Lower leg skin (tissue), 4 donors: ENCODE measurements at regions not wholly inside any gene's neighbourhood (a gene's known extent, or its start where the extent isn't known, plus 50 kb on each side); places are given as distances from the start of the nearest gene placed in this dataset.

Source experiments
- DNase-seq, 2 donors: peaks; one replicate each; pipeline ENCODE4 v3.0.0-alpha.2; 2019; ENCODE audit warnings: low spot score in 2 of 2
- H3K4me3 ChIP-seq: fragments of 200-600 bp; sonication (generic); 2 replicates; pipeline ENCODE4 v1.5.1; 2017; ENCODE audit warnings: mild to moderate bottlenecking, low read depth; ENCODE audit not compliant: poor library complexity, severe bottlenecking
- POLR2A ChIP-seq, 2 donors: fragments of 450-650 bp; IDR thresholded peaks; one replicate each; pipeline ENCODE4 v1.6.1; 2016 to 2017; ENCODE audit warnings: antibody characterized with exemption in 2 of 2, mild to moderate bottlenecking in 1 of 2, moderate library complexity in 1 of 2
- WGBS, 2 donors: methylation state at CpG; one replicate each; pipeline ENCODE4 v1.1.5; 2018; 5-methylcytosine and 5-hydroxymethylcytosine counted together
- intact Hi-C: fragments of 100-400 bp; cut with DNase I; formaldehyde crosslinking; loops from one replicate; pipeline ENCODE4 v1.15.0; 2023; ENCODE audit warnings: low total_unique reads
- TF ChIP-seq, protein P1 (sequence below), 3 donors: fragments of 450-650 bp; IDR thresholded peaks; one replicate each; pipeline ENCODE4 v1.5.1; 2016; ENCODE audit warnings: antibody characterized with exemption in 3 of 3, mild to moderate bottlenecking in 3 of 3, moderate library complexity in 2 of 3

DNA sequence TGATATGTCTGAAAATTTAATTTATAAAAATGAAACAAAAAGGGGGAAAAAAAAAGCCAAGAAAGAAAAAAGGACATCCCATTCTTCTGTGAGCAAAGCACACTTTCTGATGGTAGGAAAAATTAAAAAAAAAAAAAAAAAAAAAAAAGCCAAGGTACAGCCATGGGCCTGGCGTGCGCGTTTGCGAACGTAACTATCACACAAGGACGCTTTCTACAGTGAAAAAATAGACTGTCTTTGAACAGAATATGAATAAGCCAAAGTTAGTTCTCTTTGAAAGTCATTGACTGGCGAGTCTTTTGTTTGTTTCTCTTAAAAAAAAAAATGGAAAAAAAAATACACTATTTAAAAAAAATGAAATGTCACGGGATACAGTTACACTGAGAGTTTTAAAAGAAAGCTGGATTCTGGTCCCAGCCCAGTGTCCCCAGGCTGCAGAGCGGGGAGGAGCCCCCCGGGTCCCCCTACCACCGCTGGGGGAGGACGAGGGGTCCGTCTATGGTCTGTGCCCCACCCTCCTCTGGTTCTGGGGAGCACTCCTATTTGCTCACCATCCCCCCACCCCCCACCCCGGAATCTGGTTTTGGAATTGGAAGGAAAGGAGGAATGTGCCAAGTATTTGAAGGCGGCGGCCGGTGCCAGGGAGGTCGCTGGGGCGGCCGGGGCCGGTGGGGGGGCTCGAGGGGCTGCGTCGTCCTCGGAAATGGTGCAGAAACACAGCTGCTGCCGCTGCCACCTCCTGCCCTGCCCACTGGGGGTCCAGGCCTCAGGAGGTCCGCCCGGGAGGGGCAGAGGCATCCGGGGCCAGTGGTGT lies 134.5 kb downstream of the PTPRS start:
- no peak for TF ChIP-seq POLR2A (IDR thresholded peaks at IDR 0.05)
- TF ChIP-seq, protein P1, sequence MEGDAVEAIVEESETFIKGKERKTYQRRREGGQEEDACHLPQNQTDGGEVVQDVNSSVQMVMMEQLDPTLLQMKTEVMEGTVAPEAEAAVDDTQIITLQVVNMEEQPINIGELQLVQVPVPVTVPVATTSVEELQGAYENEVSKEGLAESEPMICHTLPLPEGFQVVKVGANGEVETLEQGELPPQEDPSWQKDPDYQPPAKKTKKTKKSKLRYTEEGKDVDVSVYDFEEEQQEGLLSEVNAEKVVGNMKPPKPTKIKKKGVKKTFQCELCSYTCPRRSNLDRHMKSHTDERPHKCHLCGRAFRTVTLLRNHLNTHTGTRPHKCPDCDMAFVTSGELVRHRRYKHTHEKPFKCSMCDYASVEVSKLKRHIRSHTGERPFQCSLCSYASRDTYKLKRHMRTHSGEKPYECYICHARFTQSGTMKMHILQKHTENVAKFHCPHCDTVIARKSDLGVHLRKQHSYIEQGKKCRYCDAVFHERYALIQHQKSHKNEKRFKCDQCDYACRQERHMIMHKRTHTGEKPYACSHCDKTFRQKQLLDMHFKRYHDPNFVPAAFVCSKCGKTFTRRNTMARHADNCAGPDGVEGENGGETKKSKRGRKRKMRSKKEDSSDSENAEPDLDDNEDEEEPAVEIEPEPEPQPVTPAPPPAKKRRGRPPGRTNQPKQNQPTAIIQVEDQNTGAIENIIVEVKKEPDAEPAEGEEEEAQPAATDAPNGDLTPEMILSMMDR (IDR thresholded peaks at IDR 0.05): no peak
- 78 to 82% methylated on average over 26 to 29 of the region's 29 CpGs for WGBS, 2 donors
- H3K4me3 ChIP-seq: no peak overlapping the region
- intact Hi-C loops: no loop called here
- DNase-seq: no peak

DNA sequence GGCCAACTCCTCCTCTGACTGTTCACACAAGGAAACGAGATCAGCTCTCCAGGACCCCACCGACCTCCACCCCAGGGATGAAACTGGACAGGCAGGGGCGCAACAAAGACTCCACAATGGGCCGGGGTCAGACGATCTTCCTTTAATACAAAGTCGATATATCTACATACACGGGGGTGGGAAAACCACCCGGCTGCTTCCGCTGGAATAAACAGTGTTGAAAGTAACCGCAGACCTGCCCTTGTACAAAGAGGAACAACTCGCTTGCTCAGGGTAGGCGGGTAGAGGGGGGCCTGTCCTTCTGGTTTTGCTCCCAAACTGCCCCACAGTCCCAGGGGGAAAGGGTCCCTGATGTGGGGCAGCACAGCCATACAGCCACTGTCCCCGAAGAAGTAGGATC lies 135.2 kb downstream of the PTPRS start:
- no peak for DNase-seq
- intact Hi-C loops: no loop called here
- no peak overlapping the region for H3K4me3 ChIP-seq
- WGBS, 2 donors: 89 to 93% methylated on average over 13 of the region's 13 CpGs
- TF ChIP-seq, protein P1 (IDR thresholded peaks at IDR 0.05): no peak
- no peak for TF ChIP-seq POLR2A (IDR thresholded peaks at IDR 0.05)

DNA sequence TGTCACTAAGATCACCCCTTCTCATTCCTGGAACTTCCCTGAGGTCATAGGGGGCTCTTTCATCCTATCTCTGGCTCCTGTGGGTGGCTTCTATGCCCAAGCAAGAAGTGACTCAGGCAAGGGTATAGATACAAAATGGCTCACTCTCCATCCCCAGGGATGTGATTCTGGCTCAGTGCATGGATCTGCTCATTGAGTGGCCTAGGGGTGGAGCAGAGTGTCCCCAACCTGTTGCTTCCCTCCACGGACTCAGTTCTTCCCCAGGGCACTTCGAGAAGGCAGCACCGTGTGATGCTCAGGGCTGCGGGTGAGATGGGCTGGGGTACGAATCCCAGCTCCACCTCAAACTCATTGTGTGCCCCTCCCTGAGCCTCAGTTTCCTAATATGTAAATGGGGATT lies 136.4 kb downstream of the PTPRS start:
- DNase-seq: no peak
- no peak overlapping the region for H3K4me3 ChIP-seq
- 94 to 97% methylated on average over 5 of the region's 5 CpGs for WGBS, 2 donors
- TF ChIP-seq POLR2A (IDR thresholded peaks at IDR 0.05): no peak
- TF ChIP-seq, protein P1 (IDR thresholded peaks at IDR 0.05): no peak
- intact Hi-C loops: no loop called here
